Prostate gland (tissue), 2 donors: ENCODE measurements at regions not wholly inside any gene's neighbourhood (a gene's known extent, or its start where the extent isn't known, plus 50 kb on each side); places are given as distances from the start of the nearest gene placed in this dataset.

Source experiments
- DNase-seq: peaks from one replicate; pipeline ENCODE4 v3.0.0-alpha.2; 2019; ENCODE audit warnings: low spot score
- H3K27ac ChIP-seq, 2 donors: fragments of 200-600 bp; sonication (generic); 2 replicates each; pipeline ENCODE4 v1.5.1; 2017 to 2019
- H3K27me3 ChIP-seq: fragments of 200-600 bp; sonication (generic); replicated peaks from 2 replicates; pipeline ENCODE4 v1.5.1; 2019; ENCODE audit not compliant: insufficient read depth
- H3K36me3 ChIP-seq, 2 donors: fragments of 200-600 bp; sonication (generic); 1 replicate in 1 of 2; 2 replicates in 1 of 2; pipeline versions ENCODE4 v1.5.1 to v1.8.1; 2017 to 2019
- H3K4me1 ChIP-seq: fragments of 200-600 bp; sonication (generic); replicated peaks from 2 replicates; pipeline ENCODE4 v1.5.1; 2019
- H3K4me3 ChIP-seq, 2 donors: fragments of 200-600 bp; sonication (generic); 2 replicates each; pipeline ENCODE4 v1.5.1; 2017 to 2019
- H3K9me3 ChIP-seq: fragments of 200-600 bp; sonication (generic); 2 replicates; pipeline ENCODE4 v1.5.1; 2017
- POLR2A ChIP-seq: fragments of 450-650 bp; IDR thresholded peaks from one replicate; pipeline ENCODE4 v1.6.1; 2016; ENCODE audit warnings: antibody characterized with exemption, mild to moderate bottlenecking
- POLR2AphosphoS5 ChIP-seq: sonication (generic); formaldehyde crosslinking; IDR thresholded peaks from one replicate; pipeline ENCODE4 v1.6.1; 2017; ENCODE audit warnings: antibody characterized with exemption
- WGBS: methylation state at CpG from one replicate; pipeline ENCODE4 v1.1.5; 2018; 5-methylcytosine and 5-hydroxymethylcytosine counted together
- intact Hi-C: fragments of 100-400 bp; cut with DNase I; formaldehyde crosslinking; loops from one replicate; pipeline ENCODE4 v1.14.2; 2022
- TF ChIP-seq, protein P1 (sequence below), 4 experiments: fragments of 200-600 bp in 2 of 4; fragments of 450-650 bp in 2 of 4; sonication (generic) in 2 of 4; IDR thresholded peaks; 1 replicate in 3 of 4; 2 replicates in 1 of 4; pipeline ENCODE4 v1.5.1; 2016 to 2019; ENCODE audit warnings: antibody characterized with exemption in 4 of 4, mild to moderate bottlenecking in 2 of 4, moderate library complexity in 2 of 4

- 49% methylated on average over 8 of the region's 8 CpGs for WGBS
Measured at GRCh38 chr5:174348311-174348981, 302.9 kb downstream of the NSG2 start.

GRCh38 chr5:174352681-174353080, 307.2 kb downstream of the NSG2 start:
- H3K9me3 ChIP-seq = no peaks in the 10 kb centered on the region
- WGBS = 75% methylated on average over 4 of the region's 4 CpGs
- no peaks in the 10 kb centered on the region for H3K4me1 ChIP-seq
- H3K4me3 ChIP-seq = no peak overlapping the region
- intact Hi-C loops = no loop called here
- no peak overlapping the region for H3K27ac ChIP-seq
- no peak for TF ChIP-seq POLR2AphosphoS5
- TF ChIP-seq POLR2A = no peak
- TF ChIP-seq, protein P1, sequence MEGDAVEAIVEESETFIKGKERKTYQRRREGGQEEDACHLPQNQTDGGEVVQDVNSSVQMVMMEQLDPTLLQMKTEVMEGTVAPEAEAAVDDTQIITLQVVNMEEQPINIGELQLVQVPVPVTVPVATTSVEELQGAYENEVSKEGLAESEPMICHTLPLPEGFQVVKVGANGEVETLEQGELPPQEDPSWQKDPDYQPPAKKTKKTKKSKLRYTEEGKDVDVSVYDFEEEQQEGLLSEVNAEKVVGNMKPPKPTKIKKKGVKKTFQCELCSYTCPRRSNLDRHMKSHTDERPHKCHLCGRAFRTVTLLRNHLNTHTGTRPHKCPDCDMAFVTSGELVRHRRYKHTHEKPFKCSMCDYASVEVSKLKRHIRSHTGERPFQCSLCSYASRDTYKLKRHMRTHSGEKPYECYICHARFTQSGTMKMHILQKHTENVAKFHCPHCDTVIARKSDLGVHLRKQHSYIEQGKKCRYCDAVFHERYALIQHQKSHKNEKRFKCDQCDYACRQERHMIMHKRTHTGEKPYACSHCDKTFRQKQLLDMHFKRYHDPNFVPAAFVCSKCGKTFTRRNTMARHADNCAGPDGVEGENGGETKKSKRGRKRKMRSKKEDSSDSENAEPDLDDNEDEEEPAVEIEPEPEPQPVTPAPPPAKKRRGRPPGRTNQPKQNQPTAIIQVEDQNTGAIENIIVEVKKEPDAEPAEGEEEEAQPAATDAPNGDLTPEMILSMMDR (IDR thresholded peaks at IDR 0.05) = no peak
- H3K36me3 ChIP-seq = no peaks in the 10 kb centered on the region
- no peak for DNase-seq
- H3K27me3 ChIP-seq = no peaks in the 10 kb centered on the region

More at GRCh38 chr5:174348311-174348981, 302.9 kb downstream of the NSG2 start:
- no peaks in the 10 kb centered on the region for H3K27me3 ChIP-seq
- no peaks in the 10 kb centered on the region for H3K9me3 ChIP-seq
- no peaks in the 10 kb centered on the region for H3K36me3 ChIP-seq
- no peak for DNase-seq
- intact Hi-C loops = no loop called here
- TF ChIP-seq POLR2AphosphoS5 (no peak), POLR2A (no peak)
- TF ChIP-seq, protein P1 (IDR thresholded peaks at IDR 0.05) = no peak
- no peak overlapping the region for H3K27ac ChIP-seq
- H3K4me3 ChIP-seq = no peak overlapping the region
- H3K4me1 ChIP-seq = no peaks in the 10 kb centered on the region

DNA sequence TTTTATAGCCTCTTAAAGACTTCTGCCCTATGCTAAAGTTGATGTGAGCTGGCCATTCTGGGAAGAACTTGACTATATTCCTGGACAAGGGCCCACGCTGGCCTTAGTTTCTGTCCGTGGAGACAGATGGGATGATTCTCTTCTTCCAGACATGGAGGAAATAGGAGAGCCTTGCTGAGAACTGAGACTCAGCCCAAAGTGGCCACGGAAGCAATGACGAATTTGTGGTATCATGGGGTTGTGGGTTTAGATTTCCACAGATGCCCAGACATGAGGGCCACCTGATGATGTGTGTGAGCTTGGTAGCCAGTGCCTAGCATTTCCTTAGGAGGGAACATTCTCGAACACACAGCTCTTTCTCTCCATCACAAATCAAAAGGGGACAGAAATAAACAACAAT, 309.1 kb downstream of the NSG2 start:
- intact Hi-C loops = no loop called here
- Histone ChIP-seq H3K36me3 (no peaks in the 10 kb centered on the region), H3K27ac (no peak overlapping the region), H3K27me3 (no peaks in the 10 kb centered on the region), H3K9me3 (no peaks in the 10 kb centered on the region), H3K4me3 (no peak overlapping the region), H3K4me1 (no peaks in the 10 kb centered on the region)
- WGBS = 79% methylated on average over 5 of the region's 5 CpGs
- TF ChIP-seq, protein P1 (IDR thresholded peaks at IDR 0.05) = no peak
- TF ChIP-seq POLR2A (no peak), POLR2AphosphoS5 (no peak)
- no peak for DNase-seq

GRCh38 chr5:174355208-174355612, 309.7 kb downstream of the NSG2 start:
- H3K4me1 ChIP-seq = no peaks in the 10 kb centered on the region
- WGBS = 18% methylated on average over 2 of the region's 2 CpGs
- no peak overlapping the region for H3K4me3 ChIP-seq
- H3K27me3 ChIP-seq = no peaks in the 10 kb centered on the region
- DNase-seq = no peak
- H3K9me3 ChIP-seq = no peaks in the 10 kb centered on the region
- H3K36me3 ChIP-seq = no peaks in the 10 kb centered on the region
- no peak overlapping the region for H3K27ac ChIP-seq
- TF ChIP-seq POLR2AphosphoS5 (peak; percentile 4), POLR2A (no peak)
- TF ChIP-seq, protein P1 (IDR thresholded peaks at IDR 0.05) = no peak
- intact Hi-C loops = no loop called here

- WGBS = 97% methylated on average over 2 of the region's 2 CpGs
- no peak for DNase-seq
- no peak overlapping the region for H3K4me3 ChIP-seq
- H3K9me3 ChIP-seq = no peaks in the 10 kb centered on the region
- intact Hi-C loops = no loop called here
- no peaks in the 10 kb centered on the region for H3K27me3 ChIP-seq
- no peaks in the 10 kb centered on the region for H3K36me3 ChIP-seq
- no peak overlapping the region for H3K27ac ChIP-seq
- no peak for TF ChIP-seq POLR2AphosphoS5
- no peak for TF ChIP-seq POLR2A
- TF ChIP-seq, protein P1 (IDR thresholded peaks at IDR 0.05) = no peak
- no peaks in the 10 kb centered on the region for H3K4me1 ChIP-seq
Measured at GRCh38 chr5:174355995-174356394, 310.5 kb downstream of the NSG2 start.
